ENCODE measurements at regions not wholly inside any gene's neighbourhood (a gene's known extent, or its start where the extent isn't known, plus 50 kb on each side); places are given as distances from the start of the nearest gene placed in this dataset.
A peak's percentile ranks its signal among the peaks of the same experiment; 100 is the strongest.

DNA sequence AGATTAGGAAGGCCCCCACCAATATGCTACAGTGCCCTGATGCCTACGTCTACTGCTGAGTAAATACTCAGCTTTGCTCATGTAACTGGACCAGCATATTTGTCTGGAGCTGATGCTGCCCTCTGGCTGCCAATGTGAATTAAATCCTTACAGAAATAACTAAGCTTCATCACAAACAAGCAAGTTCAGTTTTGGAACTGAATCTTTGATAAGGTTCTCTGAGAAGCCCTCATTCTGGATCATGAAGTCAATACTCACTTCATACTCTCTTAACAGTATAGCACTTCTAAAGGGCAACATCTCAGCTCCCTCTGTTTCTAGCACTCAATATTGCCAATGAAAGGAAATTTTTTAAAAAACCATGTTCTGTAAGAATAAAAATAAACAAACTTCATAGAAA, 246.7 kb downstream of the ETV1 start:
- Histone ChIP-seq H3K4me1 (peaks cover 0 to 34% (median 24%) of the 10 kb centered on the region in 4 donors), H3K9me3 (no peaks in the 10 kb centered on the region), H3K36me3 (no peaks in the 10 kb centered on the region), H3K4me3 (no peak overlapping the region), H3K27me3 (no peaks in the 10 kb centered on the region), H3K27ac (no peak overlapping the region)
- TF ChIP-seq, protein P1, sequence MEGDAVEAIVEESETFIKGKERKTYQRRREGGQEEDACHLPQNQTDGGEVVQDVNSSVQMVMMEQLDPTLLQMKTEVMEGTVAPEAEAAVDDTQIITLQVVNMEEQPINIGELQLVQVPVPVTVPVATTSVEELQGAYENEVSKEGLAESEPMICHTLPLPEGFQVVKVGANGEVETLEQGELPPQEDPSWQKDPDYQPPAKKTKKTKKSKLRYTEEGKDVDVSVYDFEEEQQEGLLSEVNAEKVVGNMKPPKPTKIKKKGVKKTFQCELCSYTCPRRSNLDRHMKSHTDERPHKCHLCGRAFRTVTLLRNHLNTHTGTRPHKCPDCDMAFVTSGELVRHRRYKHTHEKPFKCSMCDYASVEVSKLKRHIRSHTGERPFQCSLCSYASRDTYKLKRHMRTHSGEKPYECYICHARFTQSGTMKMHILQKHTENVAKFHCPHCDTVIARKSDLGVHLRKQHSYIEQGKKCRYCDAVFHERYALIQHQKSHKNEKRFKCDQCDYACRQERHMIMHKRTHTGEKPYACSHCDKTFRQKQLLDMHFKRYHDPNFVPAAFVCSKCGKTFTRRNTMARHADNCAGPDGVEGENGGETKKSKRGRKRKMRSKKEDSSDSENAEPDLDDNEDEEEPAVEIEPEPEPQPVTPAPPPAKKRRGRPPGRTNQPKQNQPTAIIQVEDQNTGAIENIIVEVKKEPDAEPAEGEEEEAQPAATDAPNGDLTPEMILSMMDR (IDR thresholded peaks at IDR 0.05), result peak in 3 of 4 experiments; percentile 19 to 44 (median 37)
- TF ChIP-seq EP300 (IDR thresholded peaks at IDR 0.05), result no peak
- no peak for TF ChIP-seq POLR2A (IDR thresholded peaks at IDR 0.05)
- no peak for TF ChIP-seq POLR2AphosphoS5 (IDR thresholded peaks at IDR 0.05)
- WGBS, 2 donors, result 10 to 36% methylated on average over 1 of the region's 1 CpG
- no peak for DNase-seq
- intact Hi-C loops (cut with DNase I), result no loop called here

DNA sequence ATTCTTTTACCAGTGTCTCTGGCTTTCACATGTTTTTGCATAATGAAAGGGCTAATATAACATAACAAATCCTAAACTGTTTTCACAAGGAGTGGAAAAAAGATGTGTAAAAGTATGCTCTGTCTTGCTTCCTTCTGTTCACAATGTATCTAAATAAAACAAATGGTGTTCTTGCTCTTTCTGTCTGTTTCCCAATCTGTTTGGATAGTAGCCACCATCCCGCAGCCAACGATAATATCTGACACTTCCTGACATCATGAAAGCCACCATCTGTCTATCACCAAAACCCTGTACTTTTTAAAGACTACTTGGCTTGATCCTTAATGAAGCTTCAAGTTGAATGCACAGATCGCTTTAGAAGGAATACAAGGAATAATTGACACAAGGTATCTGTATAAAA, 246.2 kb downstream of the ETV1 start:
- TF ChIP-seq POLR2AphosphoS5 (IDR thresholded peaks at IDR 0.05) (no peak), EP300 (IDR thresholded peaks at IDR 0.05) (no peak), POLR2A (IDR thresholded peaks at IDR 0.05) (no peak)
- TF ChIP-seq, protein P1 (IDR thresholded peaks at IDR 0.05), result no peak
- intact Hi-C loops (cut with DNase I), result no loop called here
- Histone ChIP-seq H3K27ac (peak overlapping the region in 1 of 4 donors; percentile 7), H3K4me1 (peaks cover 0 to 34% (median 24%) of the 10 kb centered on the region in 4 donors), H3K9me3 (no peaks in the 10 kb centered on the region), H3K36me3 (no peaks in the 10 kb centered on the region), H3K4me3 (no peak overlapping the region), H3K27me3 (no peaks in the 10 kb centered on the region)
- no peak for DNase-seq
- 73 to 81% methylated on average over 3 of the region's 3 CpGs for WGBS, 2 donors

DNA sequence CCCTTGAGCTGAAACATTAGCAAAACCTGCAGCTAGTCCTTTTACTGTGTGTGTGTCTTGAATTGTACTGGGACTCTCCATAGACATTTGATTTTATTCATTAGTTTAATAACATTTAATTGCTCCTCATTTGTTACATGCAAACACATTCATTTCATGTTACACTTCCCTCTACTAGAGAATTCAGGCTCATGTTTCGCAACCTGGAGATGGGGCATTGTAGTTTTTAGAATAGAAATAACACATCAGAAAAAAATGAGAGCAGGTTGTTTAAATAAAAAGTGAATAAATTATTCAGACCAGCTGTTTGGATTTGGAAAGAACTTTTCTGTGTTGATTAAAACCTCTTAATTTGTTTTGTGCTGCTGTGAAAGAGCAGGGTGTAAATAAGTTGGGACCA, 243.9 kb downstream of the ETV1 start:
- Histone ChIP-seq H3K4me3 (no peak overlapping the region), H3K27me3 (no peaks in the 10 kb centered on the region), H3K4me1 (peaks cover 0 to 34% (median 24%) of the 10 kb centered on the region in 4 donors), H3K36me3 (no peaks in the 10 kb centered on the region), H3K27ac (no peak overlapping the region), H3K9me3 (no peaks in the 10 kb centered on the region)
- no peak for DNase-seq
- 94 to 95% methylated on average over 1 of the region's 1 CpG for WGBS, 2 donors
- intact Hi-C loops (cut with DNase I), result no loop called here
- TF ChIP-seq, protein P1 (IDR thresholded peaks at IDR 0.05), result no peak
- TF ChIP-seq POLR2A (IDR thresholded peaks at IDR 0.05), result no peak
- TF ChIP-seq EP300 (IDR thresholded peaks at IDR 0.05), result no peak
- TF ChIP-seq POLR2AphosphoS5 (IDR thresholded peaks at IDR 0.05), result no peak

DNA sequence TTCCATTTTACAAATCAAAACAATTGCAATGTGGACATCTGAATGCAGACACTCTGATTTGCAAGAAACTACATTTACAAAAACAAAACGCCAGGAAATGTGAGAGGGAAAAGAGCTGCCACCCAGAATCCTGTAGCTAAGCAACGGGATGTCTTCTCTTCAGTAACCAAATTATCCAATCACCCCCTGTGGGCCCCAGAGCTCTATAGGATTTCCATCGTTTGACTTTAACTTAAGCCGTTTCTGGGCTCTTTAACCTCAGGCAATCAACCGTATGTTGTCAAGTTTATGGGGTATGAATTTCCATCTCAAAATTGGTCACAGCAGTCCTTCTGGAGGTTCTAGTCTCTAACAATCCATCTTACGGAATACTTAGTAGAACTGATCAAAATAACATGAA, 240.5 kb downstream of the ETV1 start:
- peaks cover 0 to 5% (median 1%) of the 10 kb centered on the region in 4 donors for H3K4me1 ChIP-seq
- 63 to 87% methylated on average over 6 of the region's 6 CpGs for WGBS, 2 donors
- H3K27ac ChIP-seq, result no peak overlapping the region
- H3K9me3 ChIP-seq, result no peaks in the 10 kb centered on the region
- intact Hi-C loops (cut with DNase I), result no loop called here
- no peaks in the 10 kb centered on the region for H3K36me3 ChIP-seq
- no peak for TF ChIP-seq POLR2AphosphoS5 (IDR thresholded peaks at IDR 0.05)
- TF ChIP-seq, protein P1 (IDR thresholded peaks at IDR 0.05), result no peak
- no peak overlapping the region for H3K4me3 ChIP-seq
- H3K27me3 ChIP-seq, result no peaks in the 10 kb centered on the region
- DNase-seq, result no peak

DNA sequence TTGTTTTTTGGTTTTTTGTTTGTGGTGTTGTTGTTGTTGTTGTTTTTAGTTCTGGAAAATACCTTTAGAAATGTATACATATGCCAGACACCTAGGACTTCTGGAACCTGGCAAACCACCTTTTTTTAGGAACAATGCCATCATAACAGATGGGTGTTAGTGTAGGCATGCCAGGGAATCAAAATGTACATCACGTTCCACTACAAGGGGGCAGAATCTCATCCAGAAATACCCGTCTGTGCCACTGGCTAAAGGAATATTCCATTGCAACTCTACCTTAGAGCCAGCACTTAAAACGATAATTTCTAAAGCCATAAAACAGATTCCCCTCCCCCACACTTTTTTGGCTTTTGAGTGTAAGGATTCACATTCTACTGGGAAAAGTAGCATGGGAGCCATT, 239.8 kb downstream of the ETV1 start:
- no peaks in the 10 kb centered on the region for H3K4me1 ChIP-seq
- H3K27ac ChIP-seq, result no peak overlapping the region
- no peaks in the 10 kb centered on the region for H3K36me3 ChIP-seq
- H3K9me3 ChIP-seq, result no peaks in the 10 kb centered on the region
- no peak overlapping the region for H3K4me3 ChIP-seq
- WGBS, 2 donors, result 87 to 90% methylated on average over 3 of the region's 3 CpGs
- no peaks in the 10 kb centered on the region for H3K27me3 ChIP-seq
- intact Hi-C loops (cut with DNase I), result no loop called here
- no peak for DNase-seq
- TF ChIP-seq POLR2AphosphoS5 (IDR thresholded peaks at IDR 0.05), result no peak

All from sigmoid colon (tissue), 6 donors.